Fibroblast of peridontal ligament (primary cell): ENCODE measurements at regions not wholly inside any gene's neighbourhood (a gene's known extent, or its start where the extent isn't known, plus 50 kb on each side); places are given as distances from the start of the nearest gene placed in this dataset.

Experiments used
- DNase-seq: peaks from one replicate; pipeline ENCODE4 v3.0.0-alpha.2; 2010; ENCODE audit errors: extremely low read depth

DNA sequence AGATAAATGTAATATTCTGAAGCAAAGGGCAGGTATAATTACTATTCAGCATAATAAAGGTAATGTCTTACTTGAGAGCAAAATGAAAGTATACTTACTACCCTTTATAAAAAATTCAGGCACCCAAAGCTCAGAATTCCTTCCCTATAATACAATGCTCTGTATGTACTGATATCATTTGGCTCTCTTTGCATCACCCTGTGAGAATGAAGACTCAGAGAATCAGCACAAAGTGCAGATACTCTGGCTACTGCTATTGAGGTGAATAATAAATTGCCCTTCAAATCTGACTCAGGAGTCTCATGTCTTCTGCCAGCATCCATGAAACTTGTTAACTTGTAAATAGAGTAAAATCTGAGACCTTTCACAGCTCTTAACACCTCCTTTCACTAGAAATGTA lies 108.5 kb upstream of the KCTD3 start:
- DNase-seq: no peak

- no peak for DNase-seq
Observed at GRCh38 chr1:215459136-215459535, 108.0 kb upstream of the KCTD3 start.

DNA sequence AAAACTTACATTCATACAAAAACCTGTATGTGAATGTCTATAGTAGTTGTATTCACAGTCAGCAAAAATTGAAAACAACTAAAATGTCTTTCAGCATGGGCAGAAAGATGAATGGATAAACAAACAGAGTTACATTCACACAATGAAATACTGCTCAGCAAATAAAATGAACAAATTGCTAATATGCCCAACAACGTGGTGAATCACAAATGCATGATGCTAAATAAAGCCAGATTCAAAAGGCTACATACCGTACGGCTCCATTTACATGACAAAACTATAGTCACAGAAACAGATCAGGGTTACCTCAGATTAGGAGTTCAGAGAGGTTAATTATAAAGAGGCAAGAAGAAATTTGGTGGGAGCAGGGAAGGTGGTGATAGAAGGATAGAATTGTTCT lies 100.7 kb upstream of the KCTD3 start:
- no peak for DNase-seq

- no peak for DNase-seq
Observed at GRCh38 chr1:215471463-215471862, 95.6 kb upstream of the KCTD3 start.

- no peak for DNase-seq
Observed at GRCh38 chr1:215472723-215473122, 94.4 kb upstream of the KCTD3 start.

- DNase-seq: no peak
Observed at GRCh38 chr1:215473943-215474342, 93.2 kb upstream of the KCTD3 start.

GRCh38 chr1:215474940-215475339 lies 92.2 kb upstream of the KCTD3 start:
- DNase-seq: no peak

- DNase-seq: peak; percentile 85
Observed at GRCh38 chr1:215475796-215476481, 91.2 kb upstream of the KCTD3 start.

GRCh38 chr1:215476541-215476940 lies 90.6 kb upstream of the KCTD3 start:
- no peak for DNase-seq

- DNase-seq: no peak
Observed at GRCh38 chr1:215477632-215478031, 89.5 kb upstream of the KCTD3 start.

- DNase-seq: no peak
Observed at GRCh38 chr1:215479567-215479966, 87.5 kb upstream of the KCTD3 start.

GRCh38 chr1:215482079-215482478 lies 85.0 kb upstream of the KCTD3 start:
- no peak for DNase-seq

GRCh38 chr1:215484171-215484939 lies 82.7 kb upstream of the KCTD3 start:
- DNase-seq: no peak

DNA sequence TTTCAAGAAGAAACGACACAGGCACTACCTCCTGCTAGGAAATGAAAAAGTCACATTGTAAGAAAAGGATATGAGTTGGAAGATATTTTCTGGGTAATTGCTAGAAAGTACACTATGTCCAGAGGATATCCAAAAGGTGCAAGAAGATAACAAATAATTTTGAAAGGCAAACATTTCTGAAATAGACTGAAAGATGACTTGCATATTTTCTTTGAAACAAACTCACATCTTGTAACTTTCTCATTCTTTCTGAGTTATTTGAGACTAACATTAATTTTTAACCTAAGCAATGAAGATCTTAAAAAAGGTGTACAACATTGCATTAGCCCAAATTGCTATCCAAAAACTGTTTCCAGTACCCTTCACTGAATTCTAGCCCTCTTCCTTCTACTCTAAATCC lies 79.6 kb upstream of the KCTD3 start:
- DNase-seq: no peak

DNA sequence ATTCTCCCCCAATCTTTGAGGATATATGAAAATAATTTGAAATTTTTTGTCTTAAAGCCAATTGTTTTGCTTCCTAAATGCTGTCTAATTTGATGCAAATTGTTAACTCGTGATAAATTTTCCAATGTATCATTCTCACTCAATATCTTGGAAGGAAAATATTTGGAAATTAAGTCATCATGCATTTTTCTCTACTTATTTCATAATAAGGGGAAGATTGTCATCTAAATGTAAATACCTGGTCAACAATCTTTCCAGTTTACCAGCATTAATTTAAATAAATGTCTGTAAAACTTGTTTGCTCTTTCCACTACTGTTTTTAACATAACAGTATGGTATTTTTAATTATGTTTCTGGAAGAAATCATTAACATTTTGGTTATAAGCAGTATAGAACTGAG lies 78.3 kb upstream of the KCTD3 start:
- no peak for DNase-seq

DNA sequence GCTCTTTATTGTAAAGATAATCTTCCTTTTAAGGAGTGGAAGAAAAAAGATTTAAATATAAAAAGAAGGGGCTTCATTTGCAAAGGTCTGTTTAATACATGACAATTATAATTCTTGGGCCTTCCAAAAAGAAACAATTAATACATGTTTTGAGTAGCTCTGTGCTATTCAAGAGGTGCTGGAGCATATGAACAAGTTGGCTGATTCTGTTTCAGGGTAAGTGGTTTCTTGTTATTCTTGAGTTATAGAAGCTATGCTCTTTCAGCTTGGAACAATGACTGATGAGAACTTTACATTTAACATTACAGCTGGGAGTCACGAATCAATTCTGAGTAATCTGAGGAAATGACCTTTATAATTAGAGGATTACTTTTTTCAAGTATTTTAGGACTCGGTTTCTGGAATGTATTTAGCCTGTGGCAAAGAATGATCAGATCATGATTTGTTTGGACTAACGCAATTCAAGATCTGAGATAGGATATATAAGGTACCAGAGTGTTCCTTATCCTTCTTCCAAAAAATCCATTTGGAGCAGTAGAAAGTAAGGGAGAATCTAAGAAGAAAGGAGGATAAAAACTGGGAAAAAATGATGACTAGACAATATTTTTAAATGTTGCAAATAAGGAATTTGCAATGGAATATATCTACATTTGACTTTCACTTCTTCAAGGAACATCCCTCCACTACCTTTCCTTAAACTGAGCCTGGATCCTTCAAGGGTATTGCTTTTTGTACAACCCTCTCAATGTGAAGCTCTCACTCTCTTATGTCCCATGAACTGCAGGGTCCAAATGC lies 77.1 kb upstream of the KCTD3 start:
- DNase-seq: peak; percentile 45

GRCh38 chr1:215497528-215497927 lies 69.6 kb upstream of the KCTD3 start:
- no peak for DNase-seq

DNA sequence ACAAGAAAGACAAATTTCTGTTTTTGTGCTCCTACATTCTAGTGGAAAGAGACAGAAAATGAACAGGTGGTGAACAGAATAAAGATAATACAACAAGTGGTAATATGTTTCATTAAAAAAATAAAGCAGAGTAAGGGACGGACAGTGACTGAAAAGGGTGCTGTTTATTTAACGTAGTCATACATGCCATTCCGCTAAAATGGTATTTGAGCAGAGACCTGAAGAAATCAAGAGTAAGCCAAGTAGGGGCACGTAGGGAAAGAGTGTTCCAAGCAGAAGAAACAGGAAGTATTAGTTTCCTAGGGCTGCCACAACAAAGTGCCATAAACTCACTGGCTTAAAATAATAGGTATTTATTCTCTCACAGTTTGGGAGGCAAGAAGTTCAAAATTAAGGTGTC lies 65.6 kb upstream of the KCTD3 start:
- no peak for DNase-seq

DNA sequence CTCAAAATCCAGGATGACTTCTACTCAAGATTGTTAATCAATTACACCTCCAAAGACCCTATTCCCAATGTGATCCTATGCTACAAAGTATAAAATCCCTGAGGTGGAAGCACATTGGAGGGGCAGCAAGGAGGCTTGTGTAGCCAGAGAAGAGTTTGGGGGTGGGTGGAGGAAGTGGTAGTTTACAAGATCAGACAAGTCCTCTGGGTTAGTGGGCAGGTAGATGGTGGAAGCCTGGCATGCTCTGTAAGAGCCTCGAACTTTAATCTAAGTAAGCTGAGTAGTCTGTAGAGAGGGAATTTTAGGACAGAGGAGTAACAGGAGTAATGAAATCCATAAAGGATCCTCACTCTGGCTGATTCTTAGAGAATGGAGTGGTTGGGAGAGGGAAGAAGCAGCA lies 65.0 kb upstream of the KCTD3 start:
- DNase-seq: no peak

DNA sequence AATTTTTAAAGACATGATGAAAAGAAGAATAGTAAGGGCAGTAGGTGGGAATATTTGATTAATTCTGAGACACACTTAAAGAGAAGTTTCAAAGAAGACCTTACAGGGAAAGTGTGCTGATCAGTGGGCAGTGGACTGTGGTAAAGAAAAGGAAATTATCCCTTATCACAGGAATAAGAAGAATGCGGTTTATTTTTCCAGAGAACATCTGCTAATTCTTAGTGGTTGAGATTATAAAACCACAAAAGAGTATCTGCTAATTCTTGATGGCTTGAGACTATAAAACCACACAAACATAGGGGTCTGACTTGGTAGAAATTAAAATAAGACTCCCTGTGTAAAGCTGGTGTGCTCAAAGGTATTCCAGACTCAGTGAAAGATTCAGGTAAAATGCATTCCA lies 60.0 kb upstream of the KCTD3 start:
- peak; percentile 49 for DNase-seq

DNA sequence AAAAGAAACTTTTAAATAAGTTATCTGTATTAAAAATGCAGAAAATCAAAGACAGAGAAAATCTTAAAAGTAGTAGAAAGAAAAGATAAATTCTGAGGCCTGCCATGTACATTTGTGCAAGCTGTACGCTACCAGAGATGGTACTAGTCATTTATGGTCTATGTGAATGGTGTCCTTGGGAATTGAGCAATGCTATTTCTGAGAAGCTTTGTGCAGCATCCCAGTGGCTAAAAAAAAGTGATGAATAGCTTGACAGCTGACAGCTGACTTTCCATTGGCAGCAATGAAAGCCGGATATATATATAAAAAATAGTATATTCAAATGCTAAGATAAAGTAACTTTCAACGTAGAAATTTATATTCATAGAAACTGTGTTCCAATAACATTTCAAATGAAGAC lies 58.8 kb upstream of the KCTD3 start:
- DNase-seq: no peak
